Glomerular visceral epithelial cell (primary cell): ENCODE measurements at regions not wholly inside any gene's neighbourhood (a gene's known extent, or its start where the extent isn't known, plus 50 kb on each side); places are given as distances from the start of the nearest gene placed in this dataset.

ENCODE experiments used
- DNase-seq: peaks from one replicate; pipeline ENCODE4 v3.0.0-alpha.2; 2016; ENCODE audit errors: extremely low spot score

DNA sequence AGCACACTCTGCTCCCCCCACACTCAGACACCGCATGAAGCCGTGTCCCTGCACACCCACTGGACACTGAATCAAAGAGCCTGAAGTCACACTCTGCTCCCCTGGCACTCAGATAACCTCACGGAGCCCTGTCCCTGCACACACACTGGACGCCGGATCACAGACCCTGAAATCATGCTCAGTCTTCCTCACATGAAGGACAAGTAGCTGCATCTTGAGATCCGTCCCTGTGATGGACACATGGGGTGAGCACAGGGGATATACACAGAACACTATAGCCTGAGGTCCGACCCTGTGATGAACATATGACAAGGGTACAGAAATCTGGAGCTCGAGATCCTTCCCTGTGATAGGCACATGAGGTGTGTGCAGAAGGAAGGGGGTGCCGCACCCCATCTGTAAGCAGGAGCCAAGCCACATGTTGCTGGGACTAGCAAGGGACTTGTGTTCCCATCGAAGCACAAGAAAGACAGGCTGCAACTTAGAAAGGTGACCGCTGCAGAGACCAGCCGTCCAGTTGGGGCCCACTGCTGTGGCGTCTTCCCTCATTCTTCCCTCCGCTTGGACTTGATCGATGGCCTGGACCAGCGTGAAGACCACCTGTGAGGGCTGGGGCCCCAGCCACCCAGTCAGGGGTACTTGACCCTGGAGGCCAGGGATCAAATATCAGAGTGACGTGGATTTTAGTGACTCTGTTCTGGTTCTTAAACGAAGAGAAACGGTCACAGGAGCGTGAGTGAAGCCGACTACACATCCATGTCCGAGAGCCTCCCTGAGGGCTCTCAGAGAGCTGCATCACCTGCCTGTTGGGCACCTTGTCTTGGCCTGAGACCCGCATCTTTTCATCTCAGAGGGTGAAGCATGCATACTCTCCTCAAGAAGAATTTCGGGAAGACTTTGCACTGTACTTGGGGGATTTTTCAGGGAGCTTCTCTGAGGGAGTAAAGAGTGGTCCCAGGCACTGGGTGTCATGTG, 391.7 kb upstream of the SALL3 start:
- no peak for DNase-seq

DNA sequence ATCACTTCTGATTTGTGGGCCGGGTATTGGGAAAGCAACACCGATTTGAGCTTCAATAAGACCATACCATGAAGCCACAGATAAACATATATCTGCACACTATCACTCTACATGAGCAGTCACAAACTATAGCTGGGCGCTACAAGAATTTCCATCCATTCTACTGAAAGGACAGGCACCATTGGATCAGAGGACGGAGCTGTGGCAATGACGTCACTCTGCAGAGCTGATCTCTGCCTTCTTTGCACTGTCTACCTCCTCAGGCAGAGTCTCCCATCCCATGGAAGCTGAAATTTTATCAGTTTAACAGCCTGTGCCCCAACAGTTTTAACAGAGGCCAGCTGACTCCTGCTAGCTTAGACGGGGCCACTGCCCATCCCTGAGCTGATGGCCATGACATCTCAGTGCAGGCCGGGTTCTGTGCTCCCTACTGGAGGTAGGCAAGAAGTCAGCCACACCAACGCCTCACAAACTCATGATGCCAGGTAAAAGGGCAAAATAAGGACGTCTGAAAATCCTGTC, 389.6 kb upstream of the SALL3 start:
- DNase-seq, result no peak

DNA sequence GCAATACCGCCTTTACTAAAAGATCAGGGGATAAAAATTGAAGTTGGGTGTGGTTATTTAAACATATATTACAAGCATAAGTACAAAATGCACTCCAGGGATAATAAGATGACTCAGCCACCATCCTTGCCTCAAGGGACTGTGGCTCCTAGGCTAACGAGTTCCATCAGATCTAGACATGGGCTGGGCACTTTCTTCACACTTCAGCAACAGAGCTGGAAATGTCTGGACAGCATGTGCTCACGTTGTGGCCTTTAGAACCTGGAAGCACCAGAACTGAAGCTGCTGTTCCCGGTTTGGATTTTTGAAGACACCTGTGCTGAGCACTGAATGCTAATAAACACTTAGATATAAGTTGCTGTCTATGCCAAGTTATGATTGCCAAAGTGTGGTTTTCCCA, 384.2 kb upstream of the SALL3 start:
- no peak for DNase-seq

DNA sequence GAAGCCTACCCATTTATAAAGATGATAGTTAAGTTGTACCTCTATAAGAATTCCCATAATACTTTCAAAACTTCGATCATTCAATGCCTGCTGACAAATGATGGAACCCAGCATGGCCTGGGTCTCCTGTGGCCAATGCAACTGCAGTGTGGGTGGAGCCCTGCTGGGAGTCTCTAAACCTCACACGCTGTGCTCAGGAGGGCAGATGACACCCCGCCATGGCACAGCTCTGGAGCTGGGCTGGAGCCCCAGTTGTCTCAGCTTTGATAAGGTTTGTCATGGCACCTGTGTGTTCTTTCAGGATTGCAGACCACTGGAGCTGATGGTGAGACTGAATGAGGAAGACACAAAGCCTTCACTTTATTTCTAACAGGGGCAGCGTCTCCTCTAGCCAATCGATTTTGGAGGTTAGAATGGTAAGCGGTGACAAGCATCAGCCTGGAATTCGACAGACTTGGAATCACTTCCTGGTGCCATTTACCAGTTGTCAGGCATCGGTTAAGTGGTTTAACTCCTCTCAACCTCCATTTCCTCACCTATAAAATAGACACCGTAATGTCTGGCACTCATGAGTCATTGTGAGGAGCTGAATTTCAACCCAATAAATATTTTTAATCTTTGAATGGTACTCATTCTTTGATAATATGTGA, 383.6 kb upstream of the SALL3 start:
- no peak for DNase-seq

DNA sequence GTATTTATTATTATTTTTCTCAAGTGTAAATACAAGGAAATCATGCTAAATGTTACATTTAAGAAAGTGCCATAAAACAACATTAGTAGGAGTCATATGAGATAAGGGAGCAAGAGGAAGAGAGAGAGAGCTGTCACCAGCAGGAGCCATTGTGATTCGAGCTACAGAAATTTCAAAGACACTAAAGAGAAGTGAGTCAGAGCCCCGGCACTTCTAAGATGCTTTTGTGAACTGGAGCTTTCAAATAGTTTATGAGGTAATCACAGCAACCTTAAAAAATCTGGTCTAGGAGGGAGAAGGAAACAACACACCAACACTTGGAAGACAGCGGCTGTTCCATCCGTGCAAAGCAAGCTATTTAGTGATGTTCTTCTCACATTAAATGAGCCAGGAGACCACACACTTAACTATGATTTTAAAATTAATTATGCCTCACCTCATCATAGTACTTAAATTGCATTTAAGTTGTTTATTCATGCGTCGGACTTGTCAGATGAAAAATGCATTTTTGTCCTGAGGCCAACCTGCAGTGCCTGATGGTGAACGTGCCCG, 382.7 kb upstream of the SALL3 start:
- DNase-seq, result no peak

DNA sequence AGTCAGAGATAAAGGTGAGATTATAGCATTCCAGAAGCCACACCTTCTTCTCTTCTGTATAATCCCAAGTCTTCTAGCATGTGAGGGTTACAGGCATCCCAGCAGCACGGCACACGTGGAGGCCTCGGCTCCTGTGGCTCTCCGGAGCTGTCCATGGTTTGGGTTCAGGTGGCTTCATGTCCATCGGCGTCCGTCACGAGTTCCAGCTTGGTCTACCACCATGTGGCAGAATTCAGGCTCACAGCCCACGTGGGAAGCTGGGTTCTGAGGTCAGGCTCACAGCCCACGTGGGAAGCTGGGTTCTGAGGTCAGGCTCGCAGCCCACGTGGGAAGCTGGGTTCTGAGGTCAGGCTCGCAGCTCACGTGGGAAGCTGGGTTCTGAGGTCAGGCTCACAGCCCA, 378.3 kb upstream of the SALL3 start:
- no peak for DNase-seq

DNA sequence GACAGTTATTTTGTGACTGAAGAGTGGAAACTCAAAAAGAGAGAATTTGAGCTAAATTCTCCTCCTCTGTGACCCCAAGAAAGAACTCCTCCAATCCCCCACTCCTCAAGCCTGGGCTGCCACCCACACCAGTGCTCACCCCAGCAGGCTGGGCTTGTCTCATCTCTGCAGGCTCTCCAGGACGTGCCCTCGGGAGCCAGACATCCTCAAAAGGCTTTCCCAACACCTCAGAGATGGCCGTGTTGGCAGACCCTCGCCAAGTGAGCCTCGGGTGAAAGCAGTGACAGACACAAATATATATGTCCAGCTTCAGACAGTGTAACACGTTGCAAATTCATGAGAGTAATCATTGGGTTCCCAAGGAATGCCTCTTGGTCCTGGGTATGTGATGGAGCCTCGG, 377.7 kb upstream of the SALL3 start:
- no peak for DNase-seq

DNA sequence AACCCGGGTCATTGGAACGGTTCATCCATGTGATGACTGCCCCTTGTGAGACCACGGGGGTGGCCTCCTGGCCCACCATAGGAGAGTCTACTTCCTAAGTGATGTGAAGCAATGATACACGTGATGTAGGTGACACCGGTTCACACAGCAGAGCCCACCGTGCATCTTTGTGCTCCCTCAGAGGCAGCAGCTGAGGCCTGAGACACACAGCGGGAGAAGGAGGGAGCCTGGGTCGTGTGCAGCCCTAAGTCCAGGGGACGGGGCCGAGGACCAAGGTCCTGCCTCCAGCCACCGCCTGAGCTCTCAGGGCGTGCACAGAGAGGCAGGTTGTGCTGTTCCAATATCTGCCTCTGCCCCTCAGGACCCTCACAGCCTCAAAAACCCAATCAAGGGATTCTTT, 377.2 kb upstream of the SALL3 start:
- DNase-seq, result no peak

DNA sequence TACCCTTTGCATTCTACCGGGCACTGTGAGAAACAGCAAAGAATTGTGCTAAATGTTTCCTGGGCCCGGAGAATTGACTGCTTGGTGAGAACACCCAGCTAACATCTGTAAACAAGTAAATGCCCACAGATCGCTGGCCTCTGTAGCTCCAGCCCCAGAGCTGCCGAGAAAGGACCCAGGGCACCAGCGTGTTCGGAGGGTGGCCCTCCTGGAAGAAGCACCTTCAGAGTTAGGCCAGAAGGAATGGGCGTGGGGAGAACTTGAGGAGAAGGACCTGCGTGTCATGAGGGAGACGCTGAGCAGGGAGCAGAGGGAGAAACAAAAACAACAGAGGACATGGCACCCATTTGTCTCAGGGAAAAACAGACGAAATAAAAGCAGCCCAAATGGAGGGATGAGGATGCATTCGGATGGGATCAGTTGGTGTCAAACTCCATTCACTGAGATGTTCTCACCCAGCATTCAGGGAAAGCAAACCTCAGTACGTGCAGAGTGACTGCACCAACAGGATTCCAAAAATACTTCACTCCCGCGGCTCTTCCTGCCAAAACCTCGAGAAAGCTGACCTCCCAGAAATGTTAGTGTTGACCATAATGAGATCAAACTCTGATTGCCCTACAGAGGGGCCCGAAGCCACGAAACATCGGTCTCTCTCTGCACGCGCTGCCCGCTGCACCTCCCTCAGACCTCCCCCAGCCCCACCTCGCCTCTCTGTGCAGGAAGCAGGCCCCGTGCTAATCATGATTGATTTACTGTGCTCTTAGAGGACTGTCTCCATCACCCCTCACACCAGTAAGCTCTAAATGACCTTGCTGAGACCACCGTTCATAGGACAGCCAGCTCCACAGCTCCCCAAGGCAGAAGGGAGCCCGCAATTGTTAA, 376.3 kb upstream of the SALL3 start:
- no peak for DNase-seq

DNA sequence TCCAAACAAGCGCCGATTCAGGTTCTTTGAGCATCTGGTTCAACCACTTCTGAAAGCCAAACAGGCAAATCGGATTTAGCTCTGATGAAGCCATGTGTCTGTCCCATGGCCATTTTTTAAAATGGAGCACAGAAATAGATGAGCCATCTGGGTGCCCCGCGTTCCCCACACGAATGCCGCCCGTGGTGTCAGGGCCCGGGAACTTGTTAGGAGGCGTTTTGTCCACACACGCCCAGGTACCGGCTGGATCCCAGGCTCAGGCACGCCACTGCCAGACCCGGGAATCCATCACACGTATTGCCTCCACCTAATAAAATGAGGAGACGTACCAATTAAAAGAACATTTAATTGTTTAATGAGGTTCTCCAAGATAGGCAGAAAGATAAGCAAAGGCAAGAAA, 374.4 kb upstream of the SALL3 start:
- DNase-seq, result no peak

DNA sequence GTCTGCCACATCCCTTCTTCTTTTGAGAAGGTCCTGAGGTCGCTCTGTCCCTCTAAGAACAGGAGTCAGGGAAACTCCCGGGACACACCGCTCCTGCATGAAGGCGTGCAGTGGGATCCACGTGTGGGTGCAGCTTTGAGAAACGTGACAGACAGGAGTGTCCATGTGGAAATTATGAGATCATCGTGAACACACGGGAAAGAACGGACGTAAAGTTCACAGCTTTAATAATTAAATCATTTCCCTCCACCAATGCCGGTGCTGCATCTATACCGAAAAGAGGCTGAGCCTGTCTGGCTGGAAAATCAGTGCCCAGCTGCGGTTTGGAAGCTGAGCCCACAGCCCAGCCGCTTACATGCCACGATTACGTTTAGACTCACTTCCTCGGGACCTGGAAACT, 372.4 kb upstream of the SALL3 start:
- no peak for DNase-seq

DNA sequence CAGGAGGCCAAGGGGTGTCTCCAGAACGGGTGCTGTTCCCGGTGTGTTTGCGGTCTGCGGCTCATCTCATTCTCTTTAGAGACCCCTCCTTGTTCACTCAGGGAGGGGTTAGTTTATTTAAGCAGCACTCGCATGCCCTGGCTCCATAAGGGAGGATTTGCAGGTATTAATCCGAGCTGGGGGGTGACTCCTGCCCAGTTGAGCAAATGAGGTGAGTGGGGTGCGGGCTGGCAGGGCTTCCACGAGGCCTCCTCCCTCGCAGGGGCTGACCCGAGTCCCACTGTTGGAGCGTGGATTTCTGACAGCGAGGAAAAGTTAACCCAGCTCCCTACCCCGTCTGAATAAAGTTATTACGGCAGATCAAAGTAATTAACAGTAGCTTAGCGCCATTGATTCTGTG, 371.8 kb upstream of the SALL3 start:
- no peak for DNase-seq

DNA sequence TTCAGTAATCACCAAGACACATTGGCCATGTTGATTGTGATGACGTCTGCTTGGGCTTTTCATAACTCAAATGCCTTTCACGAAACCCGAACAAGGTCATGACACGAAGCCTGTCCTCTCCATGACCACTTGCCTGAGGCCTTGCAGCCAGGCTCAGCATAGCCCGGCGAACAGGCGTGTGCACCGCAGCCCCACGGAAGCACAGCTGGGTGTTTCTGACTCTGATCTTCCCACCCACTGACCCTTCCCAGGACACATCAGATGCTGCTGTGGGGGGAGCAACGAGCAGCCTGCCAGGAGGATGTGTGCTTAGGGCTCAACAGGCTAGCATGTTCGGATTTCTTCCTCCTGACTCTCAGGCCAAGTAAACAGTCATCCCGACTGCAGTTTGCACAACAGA, 369.4 kb upstream of the SALL3 start:
- no peak for DNase-seq

DNA sequence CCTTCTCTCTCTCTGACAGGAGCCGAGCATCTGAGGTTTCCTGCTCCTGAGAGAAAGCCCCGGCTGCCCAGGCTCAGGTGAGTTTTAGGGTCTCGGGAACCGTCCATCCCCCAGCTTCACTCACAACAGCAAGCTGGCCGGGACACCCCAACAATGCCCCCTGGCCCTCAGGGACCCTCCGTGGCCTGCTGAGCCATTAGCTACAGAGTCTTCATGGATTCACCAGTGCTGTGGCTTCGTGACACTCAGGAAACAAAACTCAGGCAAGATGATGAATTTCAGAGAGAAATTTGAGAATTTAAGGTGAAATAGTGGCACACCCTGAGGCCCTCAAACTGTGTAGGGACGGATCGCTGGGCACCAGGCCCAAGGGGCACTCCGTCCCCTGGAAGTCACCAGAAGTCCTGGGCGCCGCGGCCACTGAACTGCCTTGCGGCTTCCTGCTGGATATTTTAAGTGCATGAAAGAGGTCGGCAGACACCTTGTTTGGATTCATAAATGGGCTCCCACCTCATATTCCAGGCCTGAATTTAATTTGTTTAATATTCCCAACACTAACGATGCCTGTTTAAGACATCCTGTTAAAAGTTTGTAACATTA, 368.3 kb upstream of the SALL3 start:
- no peak for DNase-seq

DNA sequence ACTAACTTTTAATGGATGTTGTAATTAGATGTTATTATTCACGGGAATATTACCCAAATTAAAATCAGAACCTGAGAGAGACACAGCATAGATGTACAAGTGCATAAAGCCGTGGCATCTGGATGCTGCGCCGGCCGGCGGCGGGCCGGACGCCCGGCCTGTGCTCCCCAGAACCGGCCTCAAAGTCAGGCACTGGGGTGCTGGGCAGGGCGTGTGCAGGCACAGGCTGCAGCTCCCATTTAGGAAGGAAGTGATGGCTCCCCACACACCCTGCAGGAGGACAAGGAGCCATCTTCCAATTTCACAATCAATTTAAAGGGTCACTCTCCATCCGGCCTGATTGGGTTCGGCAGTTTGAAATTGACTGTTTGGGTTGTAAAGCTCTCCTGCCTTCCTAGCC, 367.7 kb upstream of the SALL3 start:
- DNase-seq, result no peak

DNA sequence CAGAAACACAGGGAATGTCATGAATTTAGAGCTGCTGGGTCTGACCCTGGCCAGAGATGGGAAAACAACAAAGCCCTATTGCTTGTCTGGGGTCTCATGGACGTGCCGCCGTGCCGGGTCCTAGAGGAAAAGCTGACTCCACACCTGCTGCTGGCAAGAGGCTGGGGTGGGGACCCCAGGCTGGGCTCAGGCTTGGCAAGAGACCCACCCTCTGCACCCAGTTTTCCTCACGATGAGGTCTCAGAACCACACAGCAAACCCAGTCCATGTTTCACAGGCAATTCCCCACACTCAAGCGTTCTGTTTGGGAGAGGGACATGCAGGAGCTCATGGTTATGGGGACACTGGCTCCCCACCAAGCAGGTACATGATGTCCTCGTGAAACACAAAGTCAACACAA, 367.3 kb upstream of the SALL3 start:
- no peak for DNase-seq

DNA sequence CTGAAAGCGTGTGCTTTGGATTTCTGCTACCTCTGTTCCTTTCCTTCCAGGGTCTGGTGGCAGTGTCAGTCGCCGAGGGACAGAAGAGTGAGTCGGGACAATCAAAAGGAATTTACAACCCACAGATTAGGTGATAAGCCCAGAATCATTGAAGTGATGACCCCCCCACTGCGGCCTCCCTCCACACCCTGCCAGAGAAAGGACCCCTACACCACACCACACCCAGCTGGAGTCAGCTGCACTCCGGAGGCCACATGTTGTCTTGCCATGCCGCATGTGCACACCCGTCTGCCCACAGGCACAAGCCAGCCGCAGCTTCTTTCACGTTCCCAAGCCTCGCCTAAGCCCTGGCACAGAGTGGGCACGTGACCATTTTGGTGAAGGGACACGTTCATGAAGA, 366.8 kb upstream of the SALL3 start:
- DNase-seq, result no peak

DNA sequence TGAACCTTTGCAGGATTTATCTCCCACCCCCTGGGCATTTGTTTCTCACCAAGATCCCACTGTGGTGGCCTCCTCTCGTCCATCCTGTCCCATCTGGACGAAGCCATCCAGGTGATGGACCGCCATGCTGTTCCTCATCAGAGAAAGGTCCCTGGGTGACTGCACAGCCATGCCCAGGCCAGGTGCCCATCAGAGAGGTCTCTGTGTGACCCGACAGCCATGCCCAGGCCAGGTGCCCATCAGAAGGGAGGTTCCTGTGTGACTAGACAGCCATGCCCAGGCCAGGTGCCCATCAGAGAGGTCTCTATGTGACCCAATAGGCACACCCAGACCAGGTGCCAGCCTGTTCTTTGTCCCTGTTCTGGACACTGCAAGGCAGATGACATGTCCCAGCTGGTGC, 360.9 kb upstream of the SALL3 start:
- DNase-seq, result no peak

DNA sequence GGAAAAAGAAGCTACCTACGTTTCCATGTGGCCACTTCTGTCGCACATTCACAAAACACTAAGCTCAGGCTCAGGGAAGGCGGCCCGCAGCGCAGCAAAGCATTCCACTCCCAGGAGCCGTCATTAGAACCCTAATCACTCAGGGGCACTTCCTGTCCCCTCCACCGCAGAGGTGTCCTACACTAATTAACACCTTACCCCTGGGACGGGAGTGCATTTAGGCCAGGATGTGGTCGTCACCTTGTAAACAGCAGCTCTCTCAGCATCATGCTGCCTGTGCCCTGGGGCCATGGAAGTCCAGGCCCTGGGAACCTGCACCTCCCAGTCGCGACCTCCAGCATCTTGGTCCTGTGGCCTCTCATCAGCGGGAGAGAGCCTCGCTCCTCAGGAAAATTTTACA, 359.8 kb upstream of the SALL3 start:
- no peak for DNase-seq

DNA sequence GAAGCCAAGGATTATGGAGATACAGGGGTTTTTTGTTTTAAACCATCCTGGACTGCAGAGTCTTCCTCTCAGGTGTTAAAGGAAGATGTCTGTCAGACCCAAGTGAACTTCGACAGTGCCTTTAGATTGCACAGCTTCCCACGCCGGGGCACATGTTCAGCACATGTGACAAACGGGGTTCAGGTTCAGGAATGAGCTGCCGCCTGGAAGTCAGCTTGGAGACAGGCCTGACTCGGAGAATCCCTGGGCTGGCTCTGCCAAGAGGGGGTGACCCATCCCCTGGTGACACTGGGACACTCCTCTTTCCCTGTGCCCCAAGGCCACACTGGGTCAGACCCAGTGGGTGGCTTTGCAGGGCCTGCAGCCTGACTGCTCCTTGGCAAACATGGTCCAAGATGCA, 359.3 kb upstream of the SALL3 start:
- DNase-seq, result no peak

DNA sequence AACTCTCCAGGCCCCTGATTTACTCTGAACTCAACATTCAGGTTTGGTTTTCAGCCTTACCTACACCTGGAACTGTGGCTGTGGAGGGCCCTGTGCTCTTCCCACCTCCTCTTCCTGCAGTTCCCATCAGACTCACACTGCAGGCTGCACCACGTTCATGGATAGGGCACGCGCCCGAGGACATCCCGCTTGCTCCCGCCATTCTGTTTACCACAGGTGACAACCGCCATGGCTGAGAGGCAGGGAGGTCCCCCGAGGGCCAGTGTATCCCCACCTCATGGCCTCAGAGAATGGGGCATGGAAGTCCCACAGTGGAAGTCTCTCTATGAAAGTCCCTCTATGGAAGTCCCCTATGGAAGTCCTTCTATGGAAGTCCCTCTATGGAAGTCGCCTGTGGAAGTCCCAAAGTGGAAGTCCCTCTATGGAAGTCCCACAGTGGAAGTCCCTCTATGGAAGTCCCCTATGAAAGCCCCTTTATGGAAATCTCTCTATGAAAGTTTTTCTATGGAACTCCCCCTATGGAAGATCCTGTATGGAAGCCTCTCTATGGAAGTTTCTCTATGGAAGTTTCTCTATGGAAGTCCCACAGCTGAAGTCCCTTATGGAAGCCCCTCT, 358.4 kb upstream of the SALL3 start:
- DNase-seq, result no peak
